Stomach (tissue), 4 donors: ENCODE measurements at regions not wholly inside any gene's neighbourhood (a gene's known extent, or its start where the extent isn't known, plus 50 kb on each side); places are given as distances from the start of the nearest gene placed in this dataset.

Source experiments
- POLR2A ChIP-seq, 4 donors: fragments of 450-650 bp; IDR thresholded peaks; one replicate each; pipeline ENCODE4 v1.6.1; 2016; ENCODE audit warnings: antibody characterized with exemption in 4 of 4, control low read depth in 2 of 4, mild to moderate bottlenecking in 1 of 4, moderate library complexity in 1 of 4
- TF ChIP-seq, protein P1 (sequence below), 7 experiments: fragments of 450-650 bp in 4 of 7; fragments of 200-600 bp in 3 of 7; sonication (generic) in 3 of 7; IDR thresholded peaks; one replicate each; pipeline ENCODE4 v1.5.1; 2016 to 2019; ENCODE audit warnings: antibody characterized with exemption in 7 of 7, control low read depth in 2 of 7, mild to moderate bottlenecking in 1 of 7

DNA sequence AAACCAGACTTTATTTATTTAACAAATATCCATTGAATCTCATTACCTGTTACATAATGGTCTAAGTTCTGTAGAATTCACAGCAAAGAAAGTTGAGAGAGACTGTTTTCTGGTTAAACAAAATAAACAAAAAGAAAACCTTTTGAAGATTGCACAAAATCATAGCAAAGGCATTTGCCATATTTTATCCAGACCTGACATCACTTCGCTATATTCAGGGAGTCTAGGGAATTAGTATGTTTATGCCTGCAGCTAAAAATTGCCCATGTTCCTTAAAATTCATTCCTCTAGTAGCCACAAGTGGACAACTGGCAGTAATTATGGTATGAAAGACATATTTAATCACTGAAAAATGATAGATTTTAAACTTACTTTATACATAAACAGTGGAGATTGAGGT is 577.0 kb upstream of the DAB2 start:
- TF ChIP-seq, protein P1, sequence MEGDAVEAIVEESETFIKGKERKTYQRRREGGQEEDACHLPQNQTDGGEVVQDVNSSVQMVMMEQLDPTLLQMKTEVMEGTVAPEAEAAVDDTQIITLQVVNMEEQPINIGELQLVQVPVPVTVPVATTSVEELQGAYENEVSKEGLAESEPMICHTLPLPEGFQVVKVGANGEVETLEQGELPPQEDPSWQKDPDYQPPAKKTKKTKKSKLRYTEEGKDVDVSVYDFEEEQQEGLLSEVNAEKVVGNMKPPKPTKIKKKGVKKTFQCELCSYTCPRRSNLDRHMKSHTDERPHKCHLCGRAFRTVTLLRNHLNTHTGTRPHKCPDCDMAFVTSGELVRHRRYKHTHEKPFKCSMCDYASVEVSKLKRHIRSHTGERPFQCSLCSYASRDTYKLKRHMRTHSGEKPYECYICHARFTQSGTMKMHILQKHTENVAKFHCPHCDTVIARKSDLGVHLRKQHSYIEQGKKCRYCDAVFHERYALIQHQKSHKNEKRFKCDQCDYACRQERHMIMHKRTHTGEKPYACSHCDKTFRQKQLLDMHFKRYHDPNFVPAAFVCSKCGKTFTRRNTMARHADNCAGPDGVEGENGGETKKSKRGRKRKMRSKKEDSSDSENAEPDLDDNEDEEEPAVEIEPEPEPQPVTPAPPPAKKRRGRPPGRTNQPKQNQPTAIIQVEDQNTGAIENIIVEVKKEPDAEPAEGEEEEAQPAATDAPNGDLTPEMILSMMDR (IDR thresholded peaks at IDR 0.05), result no peak
- TF ChIP-seq POLR2A (IDR thresholded peaks at IDR 0.05), result no peak
